Stimulated activated naive CD8-positive, alpha-beta T cell treated with anti-CD3 and anti-CD28 coated beads, Interleukin-15, amount 100 ng/mL, for 72 hours (primary cell): ENCODE measurements at regions not wholly inside any gene's neighbourhood (a gene's known extent, or its start where the extent isn't known, plus 50 kb on each side); places are given as distances from the start of the nearest gene placed in this dataset.

Experiments
- ATAC-seq: fragments of 150-1000 bp; cut with Tn5 transposase; 2 replicates; pipeline ENCODE4 v1.10.0; 2021; ENCODE audit warnings: mild to moderate bottlenecking, moderate library complexity
- DNase-seq, 2 donors: peaks; one replicate each; pipeline ENCODE4 v3.0.0; 2021 to 2022
- H3K27ac Mint-ChIP-seq, 2 donors: one replicate each; pipeline ENCODE4 v1.8.0; 2022; ENCODE audit warnings: mild to moderate bottlenecking in 2 of 2, mixed read lengths in 2 of 2, moderate library complexity in 2 of 2
- H3K27me3 Mint-ChIP-seq: one replicate; pipeline ENCODE4 v1.8.0; 2022; ENCODE audit warnings: mixed read lengths
- H3K4me1 Mint-ChIP-seq: one replicate; pipeline ENCODE4 v1.8.0; 2022; ENCODE audit warnings: mild to moderate bottlenecking, mixed read lengths
- H3K4me3 Mint-ChIP-seq, 2 donors: one replicate each; pipeline ENCODE4 v1.8.0; 2022; ENCODE audit warnings: mild to moderate bottlenecking in 2 of 2, mixed read lengths in 2 of 2, moderate library complexity in 1 of 2
- H3K9me3 Mint-ChIP-seq, 2 donors: one replicate each; pipeline ENCODE4 v1.8.0; 2022; ENCODE audit warnings: mixed read lengths in 2 of 2

- Mint-ChIP-seq H3K27ac (no peak overlapping the region), H3K9me3 (peaks cover 0 to 6% of the 10 kb centered on the region in 2 donors), H3K4me1 (no peaks in the 10 kb centered on the region), H3K27me3 (peaks cover 26% of the 10 kb centered on the region), H3K4me3 (no peak overlapping the region)
- no peak for DNase-seq
- ATAC-seq, result no peak
These were observed 121.1 kb upstream of the CAMK1G start for GRCh38 chr1:209462433-209462832.

GRCh38 chr1:209463441-209463840 lies 120.1 kb upstream of the CAMK1G start:
- Mint-ChIP-seq H3K27ac (no peak overlapping the region), H3K27me3 (peaks cover 18% of the 10 kb centered on the region), H3K4me3 (no peak overlapping the region), H3K4me1 (no peaks in the 10 kb centered on the region), H3K9me3 (peaks cover 0 to 6% of the 10 kb centered on the region in 2 donors)
- DNase-seq (no peak), ATAC-seq (no peak)

- Mint-ChIP-seq H3K27ac (no peak overlapping the region), H3K4me1 (no peaks in the 10 kb centered on the region), H3K4me3 (no peak overlapping the region), H3K9me3 (peaks cover 7 to 12% of the 10 kb centered on the region in 2 donors), H3K27me3 (no peaks in the 10 kb centered on the region)
- DNase-seq (no peak), ATAC-seq (no peak)
These were observed 110.5 kb upstream of the CAMK1G start for GRCh38 chr1:209473025-209473424.

GRCh38 chr1:209480345-209480744 lies 103.2 kb upstream of the CAMK1G start:
- no peaks in the 10 kb centered on the region for H3K4me1 Mint-ChIP-seq
- H3K27ac Mint-ChIP-seq, result no peak overlapping the region
- no peaks in the 10 kb centered on the region for H3K27me3 Mint-ChIP-seq
- ATAC-seq (no peak), DNase-seq (no peak)
- H3K9me3 Mint-ChIP-seq, result no peaks in the 10 kb centered on the region
- H3K4me3 Mint-ChIP-seq, result no peak overlapping the region

- Mint-ChIP-seq H3K4me1 (no peaks in the 10 kb centered on the region), H3K4me3 (no peak overlapping the region), H3K27ac (no peak overlapping the region), H3K27me3 (no peaks in the 10 kb centered on the region), H3K9me3 (no peaks in the 10 kb centered on the region)
- ATAC-seq (no peak), DNase-seq (no peak)
These were observed 99.8 kb upstream of the CAMK1G start for GRCh38 chr1:209483691-209484090.

GRCh38 chr1:209484429-209484828 lies 99.1 kb upstream of the CAMK1G start:
- H3K4me1 Mint-ChIP-seq, result no peaks in the 10 kb centered on the region
- DNase-seq (no peak), ATAC-seq (no peak)
- H3K27ac Mint-ChIP-seq, result peak overlapping the region in 1 of 2 donors; percentile 72
- H3K4me3 Mint-ChIP-seq, result no peak overlapping the region
- no peaks in the 10 kb centered on the region for H3K9me3 Mint-ChIP-seq
- no peaks in the 10 kb centered on the region for H3K27me3 Mint-ChIP-seq

- H3K4me1 Mint-ChIP-seq, result no peaks in the 10 kb centered on the region
- DNase-seq, result no peak
- ATAC-seq, result no peak
These were observed 98.3 kb upstream of the CAMK1G start for GRCh38 chr1:209485167-209485566.

GRCh38 chr1:209485751-209486150 lies 97.8 kb upstream of the CAMK1G start:
- no peak for DNase-seq
- Mint-ChIP-seq H3K27me3 (no peaks in the 10 kb centered on the region), H3K4me1 (no peaks in the 10 kb centered on the region), H3K9me3 (no peaks in the 10 kb centered on the region), H3K27ac (no peak overlapping the region), H3K4me3 (no peak overlapping the region)
- no peak for ATAC-seq

More at GRCh38 chr1:209485167-209485566, 98.3 kb upstream of the CAMK1G start:
- H3K9me3 Mint-ChIP-seq, result no peaks in the 10 kb centered on the region
- H3K27ac Mint-ChIP-seq, result no peak overlapping the region
- no peak overlapping the region for H3K4me3 Mint-ChIP-seq
- no peaks in the 10 kb centered on the region for H3K27me3 Mint-ChIP-seq

- no peaks in the 10 kb centered on the region for H3K4me1 Mint-ChIP-seq
These were observed 96.5 kb upstream of the CAMK1G start for GRCh38 chr1:209486861-209487593.

GRCh38 chr1:209490013-209490412 lies 93.5 kb upstream of the CAMK1G start:
- H3K4me1 Mint-ChIP-seq, result no peaks in the 10 kb centered on the region
- no peak for DNase-seq
- H3K9me3 Mint-ChIP-seq, result peaks cover 6 to 9% of the 10 kb centered on the region in 2 donors
- H3K27me3 Mint-ChIP-seq, result peaks cover 15% of the 10 kb centered on the region
- no peak for ATAC-seq
- H3K27ac Mint-ChIP-seq, result no peak overlapping the region
- H3K4me3 Mint-ChIP-seq, result no peak overlapping the region

More at GRCh38 chr1:209486861-209487593, 96.5 kb upstream of the CAMK1G start:
- Mint-ChIP-seq H3K9me3 (no peaks in the 10 kb centered on the region), H3K4me3 (no peak overlapping the region), H3K27me3 (peaks cover 4% of the 10 kb centered on the region), H3K27ac (no peak overlapping the region)
- ATAC-seq, result peak; percentile 48
- no peak for DNase-seq

GRCh38 chr1:209491031-209491430 lies 92.5 kb upstream of the CAMK1G start:
- peaks cover 9 to 13% of the 10 kb centered on the region in 2 donors for H3K9me3 Mint-ChIP-seq
- no peak for ATAC-seq
- no peak for DNase-seq
- peaks cover 15% of the 10 kb centered on the region for H3K27me3 Mint-ChIP-seq
- no peak overlapping the region for H3K27ac Mint-ChIP-seq
- H3K4me1 Mint-ChIP-seq, result no peaks in the 10 kb centered on the region
- no peak overlapping the region for H3K4me3 Mint-ChIP-seq

GRCh38 chr1:209491496-209491895 lies 92.0 kb upstream of the CAMK1G start:
- Mint-ChIP-seq H3K4me1 (no peaks in the 10 kb centered on the region), H3K27me3 (peaks cover 15% of the 10 kb centered on the region), H3K27ac (no peak overlapping the region), H3K4me3 (no peak overlapping the region), H3K9me3 (peaks cover 9 to 14% of the 10 kb centered on the region in 2 donors)
- ATAC-seq (no peak), DNase-seq (no peak)

- no peak for ATAC-seq
- Mint-ChIP-seq H3K4me3 (no peak overlapping the region), H3K4me1 (no peaks in the 10 kb centered on the region), H3K9me3 (peaks cover 9 to 18% of the 10 kb centered on the region in 2 donors), H3K27me3 (peaks cover 15% of the 10 kb centered on the region), H3K27ac (no peak overlapping the region)
- DNase-seq, result no peak
These were observed 91.6 kb upstream of the CAMK1G start for GRCh38 chr1:209491897-209492296.

GRCh38 chr1:209493559-209493958 lies 90.0 kb upstream of the CAMK1G start:
- ATAC-seq (no peak), DNase-seq (no peak)
- Mint-ChIP-seq H3K9me3 (peaks cover 9 to 20% of the 10 kb centered on the region in 2 donors), H3K27ac (no peak overlapping the region), H3K27me3 (peaks cover 15% of the 10 kb centered on the region), H3K4me3 (no peak overlapping the region), H3K4me1 (no peaks in the 10 kb centered on the region)

- H3K27me3 Mint-ChIP-seq, result peaks cover 6% of the 10 kb centered on the region
- no peak for ATAC-seq
- no peaks in the 10 kb centered on the region for H3K4me1 Mint-ChIP-seq
- peaks cover 25 to 43% of the 10 kb centered on the region in 2 donors for H3K9me3 Mint-ChIP-seq
- H3K4me3 Mint-ChIP-seq, result no peak overlapping the region
- no peak for DNase-seq
- H3K27ac Mint-ChIP-seq, result no peak overlapping the region
These were observed 85.8 kb upstream of the CAMK1G start for GRCh38 chr1:209497729-209498128.

GRCh38 chr1:209500993-209501392 lies 82.5 kb upstream of the CAMK1G start:
- H3K27me3 Mint-ChIP-seq, result no peaks in the 10 kb centered on the region
- ATAC-seq (no peak), DNase-seq (no peak)
- no peak overlapping the region for H3K4me3 Mint-ChIP-seq
- H3K27ac Mint-ChIP-seq, result no peak overlapping the region
- H3K4me1 Mint-ChIP-seq, result no peaks in the 10 kb centered on the region
- peaks cover 16 to 30% of the 10 kb centered on the region in 2 donors for H3K9me3 Mint-ChIP-seq

- no peak for ATAC-seq
- Mint-ChIP-seq H3K4me1 (no peaks in the 10 kb centered on the region), H3K9me3 (peaks cover 16 to 23% of the 10 kb centered on the region in 2 donors), H3K27ac (no peak overlapping the region), H3K27me3 (no peaks in the 10 kb centered on the region), H3K4me3 (no peak overlapping the region)
- DNase-seq, result no peak
These were observed 80.3 kb upstream of the CAMK1G start for GRCh38 chr1:209503196-209503595.
